Thyroid gland (tissue), 4 donors: ENCODE measurements at regions not wholly inside any gene's neighbourhood (a gene's known extent, or its start where the extent isn't known, plus 50 kb on each side); places are given as distances from the start of the nearest gene placed in this dataset.

ENCODE experiments used
- DNase-seq, 2 donors: peaks; one replicate each; pipeline ENCODE4 v3.0.0-alpha.2; 2019
- H3K27ac ChIP-seq, 3 donors: fragments of 200-600 bp; sonication (generic); 1 replicate in 2 of 3; 2 replicates in 1 of 3; pipeline ENCODE4 v1.5.1; 2016 to 2019; ENCODE audit warnings: mild to moderate bottlenecking in 1 of 3, moderate library complexity in 1 of 3
- H3K27me3 ChIP-seq: fragments of 200-600 bp; sonication (generic); one replicate; pipeline ENCODE4 v1.5.1; 2019
- H3K36me3 ChIP-seq, 2 donors: fragments of 200-600 bp; sonication (generic); one replicate each; pipeline ENCODE4 v1.5.1; 2016 to 2019
- H3K4me1 ChIP-seq, 2 donors: fragments of 200-600 bp; sonication (generic); one replicate each; pipeline ENCODE4 v1.5.1; 2017 to 2019
- H3K4me3 ChIP-seq, 3 donors: fragments of 200-600 bp; sonication (generic); replicated peaks in 1 of 3; 1 replicate in 2 of 3; 2 replicates in 1 of 3; pipeline ENCODE4 v1.5.1; 2016; ENCODE audit warnings: mild to moderate bottlenecking in 1 of 3
- H3K9me3 ChIP-seq: fragments of 200-600 bp; sonication (generic); one replicate; pipeline ENCODE4 v1.5.1; 2017
- POLR2A ChIP-seq, 2 donors: fragments of 450-650 bp; IDR thresholded peaks; one replicate each; pipeline ENCODE4 v1.6.1; 2017; ENCODE audit warnings: antibody characterized with exemption in 2 of 2, mild to moderate bottlenecking in 2 of 2, moderate library complexity in 1 of 2
- WGBS, 2 donors: methylation state at CpG; one replicate each; pipeline ENCODE4 v1.1.5; 2017; 5-methylcytosine and 5-hydroxymethylcytosine counted together
- intact Hi-C: fragments of 100-400 bp; cut with DNase I; formaldehyde crosslinking; loops from one replicate; pipeline ENCODE4 v1.15.1; 2023
- TF ChIP-seq, protein P1 (sequence below), 6 experiments: fragments of 200-600 bp in 3 of 6; fragments of 450-650 bp in 3 of 6; sonication (generic) in 3 of 6; IDR thresholded peaks; one replicate each; pipeline ENCODE4 v1.5.1; 2016 to 2019; ENCODE audit warnings: antibody characterized with exemption in 6 of 6, mild to moderate bottlenecking in 2 of 6, inconsistent platforms in 1 of 6, moderate library complexity in 1 of 6

DNA sequence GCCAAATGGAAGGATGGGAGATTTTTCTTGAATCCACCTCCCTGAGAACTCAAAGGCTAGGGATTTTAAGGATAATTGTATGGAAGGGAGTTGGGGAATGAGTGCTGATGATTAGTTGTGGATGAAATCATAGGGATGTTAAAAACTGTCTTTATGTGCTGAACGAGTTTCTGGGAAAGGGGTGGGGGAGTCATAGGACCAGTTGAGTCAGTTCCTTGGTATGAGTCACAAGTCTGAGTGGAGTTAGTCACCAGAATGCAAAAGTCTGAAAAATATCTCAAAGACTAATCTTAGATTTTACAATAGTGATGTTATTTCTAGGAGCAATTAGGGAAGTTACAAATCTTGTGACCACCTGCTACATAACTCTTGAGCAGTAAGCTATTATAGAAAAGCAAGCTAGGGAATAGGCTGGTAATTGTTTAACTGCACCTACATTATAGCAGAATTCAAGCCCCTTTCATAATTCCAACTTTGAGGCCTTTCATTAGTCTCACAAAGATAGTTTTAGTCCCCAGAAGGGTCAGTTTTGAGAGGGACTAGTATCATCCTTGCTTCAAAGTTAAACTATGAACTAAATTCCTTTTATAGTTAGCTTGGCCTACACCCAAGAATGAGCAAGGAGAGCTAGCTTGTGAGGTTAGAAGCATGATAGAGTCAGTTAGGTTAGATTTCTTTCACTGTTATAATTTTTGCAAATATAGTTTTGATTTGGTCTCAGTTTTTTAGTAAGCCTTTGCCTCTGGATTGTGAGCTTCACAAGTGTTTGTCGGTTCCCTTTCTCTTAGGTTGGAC is 668.0 kb downstream of the ETS1 start:
- intact Hi-C loops = no loop called here
- Histone ChIP-seq H3K36me3 (no peaks in the 10 kb centered on the region), H3K9me3 (no peaks in the 10 kb centered on the region), H3K27ac (no peak overlapping the region), H3K27me3 (no peaks in the 10 kb centered on the region), H3K4me3 (no peak overlapping the region), H3K4me1 (no peaks in the 10 kb centered on the region)
- DNase-seq = no peak
- TF ChIP-seq POLR2A (IDR thresholded peaks at IDR 0.05) = no peak
- TF ChIP-seq, protein P1, sequence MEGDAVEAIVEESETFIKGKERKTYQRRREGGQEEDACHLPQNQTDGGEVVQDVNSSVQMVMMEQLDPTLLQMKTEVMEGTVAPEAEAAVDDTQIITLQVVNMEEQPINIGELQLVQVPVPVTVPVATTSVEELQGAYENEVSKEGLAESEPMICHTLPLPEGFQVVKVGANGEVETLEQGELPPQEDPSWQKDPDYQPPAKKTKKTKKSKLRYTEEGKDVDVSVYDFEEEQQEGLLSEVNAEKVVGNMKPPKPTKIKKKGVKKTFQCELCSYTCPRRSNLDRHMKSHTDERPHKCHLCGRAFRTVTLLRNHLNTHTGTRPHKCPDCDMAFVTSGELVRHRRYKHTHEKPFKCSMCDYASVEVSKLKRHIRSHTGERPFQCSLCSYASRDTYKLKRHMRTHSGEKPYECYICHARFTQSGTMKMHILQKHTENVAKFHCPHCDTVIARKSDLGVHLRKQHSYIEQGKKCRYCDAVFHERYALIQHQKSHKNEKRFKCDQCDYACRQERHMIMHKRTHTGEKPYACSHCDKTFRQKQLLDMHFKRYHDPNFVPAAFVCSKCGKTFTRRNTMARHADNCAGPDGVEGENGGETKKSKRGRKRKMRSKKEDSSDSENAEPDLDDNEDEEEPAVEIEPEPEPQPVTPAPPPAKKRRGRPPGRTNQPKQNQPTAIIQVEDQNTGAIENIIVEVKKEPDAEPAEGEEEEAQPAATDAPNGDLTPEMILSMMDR (IDR thresholded peaks at IDR 0.05) = no peak
- 86 to 87% methylated on average over 2 of the region's 2 CpGs for WGBS, 2 donors

DNA sequence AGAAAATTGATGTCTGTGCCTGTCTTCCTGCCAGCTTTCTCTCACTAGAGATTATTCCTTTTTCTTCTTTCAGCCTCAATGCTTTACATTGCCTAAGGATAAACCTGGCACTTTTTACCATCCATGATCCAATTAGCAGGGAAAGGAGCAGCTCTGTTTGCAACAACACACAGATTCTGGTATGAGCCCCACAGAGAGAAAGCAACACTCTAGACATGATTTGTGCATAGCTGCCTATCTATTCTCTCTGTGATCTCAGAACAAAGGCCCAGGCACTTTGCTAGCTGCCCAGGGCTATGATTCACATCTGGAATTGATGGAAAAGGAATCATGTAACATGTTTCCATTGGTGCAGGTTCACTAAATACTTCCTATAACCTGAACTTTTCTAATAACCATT is 685.0 kb downstream of the ETS1 start:
- no peak overlapping the region for H3K4me3 ChIP-seq
- no peaks in the 10 kb centered on the region for H3K4me1 ChIP-seq
- H3K27me3 ChIP-seq = no peaks in the 10 kb centered on the region
- no peaks in the 10 kb centered on the region for H3K9me3 ChIP-seq
- DNase-seq = no peak
- no peaks in the 10 kb centered on the region for H3K36me3 ChIP-seq
- TF ChIP-seq, protein P1 (IDR thresholded peaks at IDR 0.05) = no peak
- TF ChIP-seq POLR2A (IDR thresholded peaks at IDR 0.05) = no peak
- intact Hi-C loops = no loop called here
- H3K27ac ChIP-seq = no peak overlapping the region

DNA sequence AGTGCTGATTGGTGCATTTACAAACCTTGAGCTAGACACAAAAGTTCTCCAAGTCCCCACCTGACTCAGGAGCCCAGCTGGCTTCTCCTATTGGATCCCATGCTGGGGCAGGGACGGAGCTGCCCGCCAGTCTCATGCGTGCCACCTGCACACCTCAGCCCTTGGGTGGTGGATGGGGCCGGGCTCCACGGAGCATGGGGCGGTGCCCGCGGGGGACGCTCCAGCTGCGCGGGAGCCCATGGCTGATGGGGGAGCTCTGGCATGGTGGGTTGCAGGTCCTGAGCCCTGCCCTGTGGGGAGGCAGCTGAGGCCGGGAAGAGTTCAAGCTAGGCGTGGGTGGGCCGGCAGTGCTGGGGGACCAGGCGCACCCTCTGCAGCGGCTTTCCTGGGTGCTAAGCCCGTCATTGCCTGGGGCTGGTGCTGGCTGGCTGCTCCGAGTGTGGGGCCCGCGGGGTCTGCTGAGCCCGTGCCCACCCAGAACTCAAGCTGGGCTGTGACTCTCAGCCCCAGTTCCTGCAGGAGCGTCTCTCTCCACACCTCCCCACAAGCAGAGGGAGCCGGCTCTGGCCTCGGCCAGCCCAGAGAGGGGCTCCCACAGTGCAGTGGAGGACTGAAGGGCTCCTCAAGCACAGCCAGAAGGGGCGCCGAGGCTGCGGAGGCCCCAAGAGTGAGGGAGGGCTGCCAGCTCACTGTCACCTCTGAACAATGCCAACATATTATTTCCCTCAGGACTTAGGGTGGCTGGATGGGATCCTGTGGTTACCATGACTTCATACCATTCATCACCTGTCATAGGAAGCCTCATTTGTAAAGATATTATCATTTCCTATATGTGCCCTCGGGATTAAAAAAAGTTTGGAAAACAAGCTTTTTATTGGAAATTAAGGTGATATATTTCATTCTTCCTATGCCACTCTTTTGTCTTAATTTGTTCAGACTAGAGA is 688.7 kb downstream of the ETS1 start:
- Histone ChIP-seq H3K27ac (no peak overlapping the region), H3K27me3 (no peaks in the 10 kb centered on the region), H3K4me1 (no peaks in the 10 kb centered on the region), H3K9me3 (no peaks in the 10 kb centered on the region), H3K36me3 (no peaks in the 10 kb centered on the region), H3K4me3 (no peak overlapping the region)
- no peak for TF ChIP-seq POLR2A (IDR thresholded peaks at IDR 0.05)
- TF ChIP-seq, protein P1 (IDR thresholded peaks at IDR 0.05) = no peak
- 97 to 98% methylated on average over 23 to 24 of the region's 28 CpGs for WGBS, 2 donors
- intact Hi-C loops = no loop called here
- DNase-seq = no peak

GRCh38 chr11:127895776-127896175 is 691.6 kb downstream of the ETS1 start:
- Histone ChIP-seq H3K4me1 (no peaks in the 10 kb centered on the region), H3K27me3 (no peaks in the 10 kb centered on the region), H3K36me3 (no peaks in the 10 kb centered on the region), H3K27ac (no peak overlapping the region), H3K4me3 (no peak overlapping the region), H3K9me3 (no peaks in the 10 kb centered on the region)
- no peak for DNase-seq
- intact Hi-C loops = no loop called here
- 84 to 87% methylated on average over 3 of the region's 3 CpGs for WGBS, 2 donors
- TF ChIP-seq, protein P1 (IDR thresholded peaks at IDR 0.05) = no peak
- TF ChIP-seq POLR2A (IDR thresholded peaks at IDR 0.05) = no peak

DNA sequence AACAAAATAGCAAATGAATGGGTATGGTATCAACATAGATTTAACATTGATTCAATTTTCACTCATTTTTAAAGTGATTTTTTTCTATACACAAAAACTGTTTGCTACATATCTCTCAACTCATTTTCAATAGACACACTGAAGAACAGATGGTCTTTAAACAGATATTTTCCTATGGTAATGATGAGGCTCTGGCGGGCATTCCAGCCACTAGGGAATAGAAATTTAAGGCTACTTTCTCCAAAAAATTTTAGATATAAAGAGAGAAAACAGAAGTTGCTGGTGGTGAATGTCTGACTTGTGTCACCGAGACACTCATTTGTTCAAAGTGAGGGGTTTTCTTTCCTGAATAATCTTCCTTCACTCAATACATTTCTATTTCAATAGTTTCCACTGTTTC is 693.0 kb downstream of the ETS1 start:
- no peaks in the 10 kb centered on the region for H3K36me3 ChIP-seq

More for the DNA sequence above, 693.0 kb downstream of the ETS1 start:
- no peaks in the 10 kb centered on the region for H3K9me3 ChIP-seq
- TF ChIP-seq, protein P1 (IDR thresholded peaks at IDR 0.05) = no peak
- no peak for TF ChIP-seq POLR2A (IDR thresholded peaks at IDR 0.05)
- no peaks in the 10 kb centered on the region for H3K27me3 ChIP-seq
- DNase-seq = no peak
- no peak overlapping the region for H3K27ac ChIP-seq
- no peak overlapping the region for H3K4me3 ChIP-seq
- no peaks in the 10 kb centered on the region for H3K4me1 ChIP-seq
- 89 to 91% methylated on average over 2 of the region's 2 CpGs for WGBS, 2 donors
- intact Hi-C loops = no loop called here
